PC-9 (cell line): ENCODE measurements at regions not wholly inside any gene's neighbourhood (a gene's known extent, or its start where the extent isn't known, plus 50 kb on each side); places are given as distances from the start of the nearest gene placed in this dataset.

Experiments
- EZH2 ChIP-seq: fragments of 200-600 bp; sonication (generic); IDR thresholded peaks from 2 replicates; pipeline ENCODE4 v1.8.0; 2017; ENCODE audit warnings: antibody characterized with exemption, low read depth
- TF ChIP-seq, protein P1 (sequence below): fragments of 200-600 bp; sonication (generic); conservative IDR thresholded peaks from 2 replicates; pipeline ENCODE4 v1.6.1; 2017; ENCODE audit warnings: mixed run types, antibody characterized with exemption, mild to moderate bottlenecking, moderate library complexity

DNA sequence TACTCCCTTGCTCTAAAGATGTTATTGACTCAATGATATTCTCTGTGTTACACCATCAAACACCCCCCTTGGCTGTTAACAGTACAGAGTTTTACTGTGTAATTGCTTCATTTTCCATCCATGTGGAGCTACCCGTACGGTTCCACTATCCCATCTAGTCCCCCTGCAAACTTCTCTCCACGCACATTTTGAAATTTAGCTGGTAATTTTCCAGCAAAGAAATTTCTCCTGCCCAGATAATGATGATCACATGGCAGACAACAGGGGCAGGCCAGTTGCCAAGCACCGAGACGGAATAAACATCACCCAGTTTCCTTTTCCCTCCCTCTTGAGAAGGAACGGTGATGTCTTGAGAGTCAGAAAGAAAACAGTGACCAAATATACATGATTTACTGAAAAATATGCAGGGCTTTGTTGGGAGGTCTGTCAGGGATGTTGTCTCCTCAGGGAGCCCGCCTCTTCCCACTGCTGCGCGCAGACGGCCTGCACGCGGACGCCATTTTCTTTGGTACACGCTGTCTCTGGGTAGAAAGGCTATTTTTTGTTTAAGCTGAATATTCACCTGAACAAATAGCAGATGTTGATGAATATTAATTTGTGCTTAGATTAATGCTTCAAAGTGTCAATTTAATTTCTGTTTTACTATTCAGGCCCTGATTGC lies 109.9 kb downstream of the OLFM4 start:
- TF ChIP-seq, protein P1, sequence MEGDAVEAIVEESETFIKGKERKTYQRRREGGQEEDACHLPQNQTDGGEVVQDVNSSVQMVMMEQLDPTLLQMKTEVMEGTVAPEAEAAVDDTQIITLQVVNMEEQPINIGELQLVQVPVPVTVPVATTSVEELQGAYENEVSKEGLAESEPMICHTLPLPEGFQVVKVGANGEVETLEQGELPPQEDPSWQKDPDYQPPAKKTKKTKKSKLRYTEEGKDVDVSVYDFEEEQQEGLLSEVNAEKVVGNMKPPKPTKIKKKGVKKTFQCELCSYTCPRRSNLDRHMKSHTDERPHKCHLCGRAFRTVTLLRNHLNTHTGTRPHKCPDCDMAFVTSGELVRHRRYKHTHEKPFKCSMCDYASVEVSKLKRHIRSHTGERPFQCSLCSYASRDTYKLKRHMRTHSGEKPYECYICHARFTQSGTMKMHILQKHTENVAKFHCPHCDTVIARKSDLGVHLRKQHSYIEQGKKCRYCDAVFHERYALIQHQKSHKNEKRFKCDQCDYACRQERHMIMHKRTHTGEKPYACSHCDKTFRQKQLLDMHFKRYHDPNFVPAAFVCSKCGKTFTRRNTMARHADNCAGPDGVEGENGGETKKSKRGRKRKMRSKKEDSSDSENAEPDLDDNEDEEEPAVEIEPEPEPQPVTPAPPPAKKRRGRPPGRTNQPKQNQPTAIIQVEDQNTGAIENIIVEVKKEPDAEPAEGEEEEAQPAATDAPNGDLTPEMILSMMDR: no peak
- no peak for TF ChIP-seq EZH2
